Epithelial cell of esophagus (primary cell): ENCODE measurements at regions not wholly inside any gene's neighbourhood (a gene's known extent, or its start where the extent isn't known, plus 50 kb on each side); places are given as distances from the start of the nearest gene placed in this dataset.

Experiments
- DNase-seq: peaks from one replicate; pipeline ENCODE4 v3.0.0; 2010; ENCODE audit warnings: low read depth
- H3K4me3 ChIP-seq: 2 replicates; pipeline ENCODE4 v1.5.1; 2011; ENCODE audit warnings: mild to moderate bottlenecking, low read length, control low read depth
- TF ChIP-seq, protein P1 (sequence below): IDR thresholded peaks from 2 replicates; pipeline ENCODE4 v1.5.1; 2011; ENCODE audit warnings: low read depth, mild to moderate bottlenecking, low read length, control low read depth, inconsistent platforms; ENCODE audit not compliant: insufficient read depth; ENCODE audit errors: missing control alignments

DNA sequence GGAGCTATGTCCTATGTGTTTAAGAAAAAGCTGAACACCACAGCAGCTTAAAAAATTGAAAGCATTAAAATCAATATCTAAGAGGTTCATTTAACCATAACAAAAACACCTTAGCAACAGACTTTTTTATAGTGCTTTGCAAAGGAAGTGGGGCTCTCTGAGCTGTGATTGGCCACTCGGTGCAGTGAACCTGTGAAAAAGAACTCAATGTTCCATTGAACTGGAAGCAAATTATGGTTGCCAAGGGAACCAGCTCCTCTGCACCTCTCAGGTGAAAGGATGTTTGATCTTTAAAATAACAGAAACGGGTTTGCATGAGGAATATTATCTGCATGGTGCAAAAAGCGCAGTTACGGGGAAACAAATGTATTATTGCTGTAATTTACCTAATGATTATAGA lies 149.4 kb downstream of the SNAPC1 start:
- H3K4me3 ChIP-seq: no peak overlapping the region
- DNase-seq: no peak

DNA sequence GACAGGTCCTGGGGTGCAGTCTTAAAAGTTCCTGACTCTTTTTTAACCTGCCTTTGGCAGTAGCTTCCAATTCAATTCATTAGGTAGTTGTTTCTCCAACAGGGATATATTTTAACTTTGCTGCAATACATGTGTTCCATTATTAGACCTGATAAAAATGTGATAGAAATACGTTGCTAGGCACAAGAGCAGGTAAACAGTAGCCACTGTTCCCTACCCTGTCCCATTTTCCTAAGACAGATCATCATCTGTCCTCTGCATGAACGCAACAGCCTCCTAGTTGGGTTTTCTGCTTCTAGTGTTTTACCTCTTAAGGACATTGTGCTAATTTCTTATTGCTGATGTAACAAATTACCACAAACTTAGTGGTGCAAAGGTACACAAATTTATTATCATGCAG lies 156.8 kb downstream of the SNAPC1 start:
- TF ChIP-seq, protein P1, sequence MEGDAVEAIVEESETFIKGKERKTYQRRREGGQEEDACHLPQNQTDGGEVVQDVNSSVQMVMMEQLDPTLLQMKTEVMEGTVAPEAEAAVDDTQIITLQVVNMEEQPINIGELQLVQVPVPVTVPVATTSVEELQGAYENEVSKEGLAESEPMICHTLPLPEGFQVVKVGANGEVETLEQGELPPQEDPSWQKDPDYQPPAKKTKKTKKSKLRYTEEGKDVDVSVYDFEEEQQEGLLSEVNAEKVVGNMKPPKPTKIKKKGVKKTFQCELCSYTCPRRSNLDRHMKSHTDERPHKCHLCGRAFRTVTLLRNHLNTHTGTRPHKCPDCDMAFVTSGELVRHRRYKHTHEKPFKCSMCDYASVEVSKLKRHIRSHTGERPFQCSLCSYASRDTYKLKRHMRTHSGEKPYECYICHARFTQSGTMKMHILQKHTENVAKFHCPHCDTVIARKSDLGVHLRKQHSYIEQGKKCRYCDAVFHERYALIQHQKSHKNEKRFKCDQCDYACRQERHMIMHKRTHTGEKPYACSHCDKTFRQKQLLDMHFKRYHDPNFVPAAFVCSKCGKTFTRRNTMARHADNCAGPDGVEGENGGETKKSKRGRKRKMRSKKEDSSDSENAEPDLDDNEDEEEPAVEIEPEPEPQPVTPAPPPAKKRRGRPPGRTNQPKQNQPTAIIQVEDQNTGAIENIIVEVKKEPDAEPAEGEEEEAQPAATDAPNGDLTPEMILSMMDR: no peak
- no peak for DNase-seq
- H3K4me3 ChIP-seq: no peak overlapping the region

More for the DNA sequence above, 149.4 kb downstream of the SNAPC1 start:
- TF ChIP-seq, protein P1: no peak

DNA sequence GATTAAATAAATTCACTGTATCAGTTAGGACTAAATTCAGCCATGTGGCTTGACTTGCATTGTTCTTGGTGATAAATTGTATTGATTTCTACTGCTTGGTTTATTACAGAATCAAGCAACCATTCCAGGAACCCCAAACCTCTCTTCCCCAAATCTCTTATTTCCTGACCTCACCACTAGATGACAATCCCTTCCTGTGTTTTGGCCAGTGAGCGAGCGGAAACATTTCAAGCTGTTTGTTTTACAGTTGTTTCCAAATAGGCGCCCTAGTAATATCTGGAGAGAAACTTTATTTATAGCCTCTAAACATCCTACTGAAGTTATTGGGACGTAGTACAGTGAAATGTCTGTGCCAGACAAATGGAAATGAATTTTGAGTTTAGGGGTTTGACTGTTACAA lies 161.1 kb downstream of the SNAPC1 start:
- TF ChIP-seq, protein P1: peak; percentile 53
- peak; percentile 21 for DNase-seq
- H3K4me3 ChIP-seq: no peak overlapping the region

DNA sequence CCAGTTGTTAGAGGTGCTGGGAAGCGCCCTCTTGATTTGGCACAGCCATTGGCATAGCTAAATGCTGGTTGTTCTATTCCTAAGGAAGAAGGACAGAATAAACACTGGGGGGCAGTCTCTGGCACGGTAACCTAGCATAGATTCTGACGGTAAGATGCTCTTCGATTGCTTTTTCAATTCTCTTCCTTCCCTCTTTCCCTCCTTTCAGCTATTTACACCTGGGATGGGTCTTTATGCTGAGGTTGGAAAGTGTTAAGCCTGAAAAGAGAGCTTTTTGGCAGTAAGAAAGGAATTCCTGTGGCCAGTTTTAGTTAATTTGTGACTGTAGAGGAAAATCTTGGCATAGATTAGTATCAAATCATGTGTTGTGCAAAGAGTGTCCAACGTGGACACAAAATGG lies 162.8 kb downstream of the SNAPC1 start:
- no peak overlapping the region for H3K4me3 ChIP-seq
- TF ChIP-seq, protein P1: peak; percentile 54
- peak; percentile 70 for DNase-seq

DNA sequence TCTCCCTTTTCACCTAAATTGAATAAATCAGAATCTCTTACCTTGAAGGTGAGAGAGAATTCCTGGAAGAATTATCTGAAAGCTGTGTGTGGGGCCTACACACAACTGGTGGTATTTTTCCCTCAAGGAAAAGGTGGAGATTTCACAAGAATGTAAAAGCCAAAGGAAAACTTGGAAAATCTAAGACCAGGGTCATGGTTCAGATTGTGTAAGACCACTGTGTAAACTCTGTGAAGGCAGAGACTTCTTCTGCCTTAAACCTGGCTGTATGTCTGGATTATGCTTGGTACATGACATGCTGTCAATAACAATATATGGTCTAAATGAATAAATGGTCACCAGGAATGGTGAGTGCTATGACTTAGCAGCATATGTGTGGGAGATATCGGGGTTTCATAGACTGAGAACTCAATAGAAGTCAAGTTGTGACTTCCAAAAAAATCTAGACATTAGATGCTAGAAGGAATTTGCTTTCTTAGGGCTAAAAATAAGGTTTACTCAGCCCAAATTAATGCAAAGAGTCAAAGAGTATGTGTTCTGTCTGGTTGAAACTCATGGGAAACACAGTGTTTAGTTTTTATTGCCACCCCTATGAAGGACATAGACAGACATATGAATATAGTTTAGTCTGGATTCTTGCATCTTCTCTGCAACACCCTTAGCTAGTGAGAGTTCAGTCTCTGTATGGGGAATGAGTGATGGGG lies 163.7 kb downstream of the SNAPC1 start:
- no peak for DNase-seq
- TF ChIP-seq, protein P1: no peak

DNA sequence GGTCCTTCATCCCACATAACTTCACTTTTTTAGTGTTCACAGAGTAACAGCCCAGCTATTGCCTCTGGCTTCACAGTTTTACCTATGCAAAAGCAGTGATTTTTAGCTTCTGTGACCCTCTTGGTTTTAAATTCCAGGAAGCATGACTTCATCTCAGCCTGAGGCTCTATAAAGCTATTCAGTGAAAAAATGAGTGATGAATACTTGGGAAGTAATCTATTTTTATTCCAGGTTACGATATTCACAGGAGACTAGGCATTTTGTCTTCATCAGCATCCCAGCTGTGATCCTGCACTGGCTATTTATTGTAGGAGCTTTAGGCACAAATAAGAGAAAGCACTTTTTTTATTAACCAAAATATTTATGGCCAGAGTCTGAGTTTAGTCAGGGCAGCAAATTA lies 164.8 kb downstream of the SNAPC1 start:
- H3K4me3 ChIP-seq: no peak overlapping the region
- peak; percentile 83 for DNase-seq
- TF ChIP-seq, protein P1: no peak

More for the DNA sequence above, 163.7 kb downstream of the SNAPC1 start:
- no peak overlapping the region for H3K4me3 ChIP-seq

DNA sequence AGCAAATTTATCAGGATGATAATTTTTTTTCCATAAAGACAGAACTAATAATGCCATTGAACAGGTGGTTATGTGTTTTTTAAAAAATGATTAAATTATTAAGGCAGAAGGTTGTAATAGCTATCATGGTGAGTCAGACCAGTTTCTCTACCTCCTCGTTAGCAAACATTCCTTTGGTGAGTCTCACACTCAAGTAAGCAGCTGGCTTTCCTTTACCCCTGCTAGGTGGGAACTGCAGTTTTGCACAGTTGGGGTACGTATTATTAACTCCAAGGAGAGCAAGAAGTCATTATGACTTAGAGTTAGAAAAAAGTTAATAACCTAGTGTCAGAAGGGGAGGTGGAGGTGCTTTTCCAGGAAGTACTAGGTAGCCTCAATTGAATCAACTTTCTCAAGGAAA lies 165.3 kb downstream of the SNAPC1 start:
- TF ChIP-seq, protein P1: no peak
- DNase-seq: peak; percentile 88

More for the DNA sequence above, 165.3 kb downstream of the SNAPC1 start:
- H3K4me3 ChIP-seq: no peak overlapping the region
